Muscle of leg (tissue), 3 donors: ENCODE measurements at regions not wholly inside any gene's neighbourhood (a gene's known extent, or its start where the extent isn't known, plus 50 kb on each side); places are given as distances from the start of the nearest gene placed in this dataset.
"Not testable (repeated sequence)": the region's sequence is repeated elsewhere in the genome, so short reads cannot be mapped to it uniquely, and the experiment has no call there.

Experiments
- DNase-seq: peaks from one replicate; pipeline ENCODE4 v3.0.0; 2013
- H3K27ac ChIP-seq: one replicate; pipeline ENCODE4 v1.5.1; 2013; ENCODE audit warnings: mild to moderate bottlenecking, low read length, control low read depth
- H3K27me3 ChIP-seq: one replicate; pipeline ENCODE4 v1.6.1; 2013; ENCODE audit warnings: low read length; ENCODE audit not compliant: control insufficient read depth, insufficient read depth
- H3K36me3 ChIP-seq: one replicate; pipeline ENCODE4 v1.6.1; 2013; ENCODE audit warnings: low read length; ENCODE audit not compliant: control insufficient read depth, insufficient read depth
- H3K4me1 ChIP-seq: one replicate; pipeline ENCODE4 v1.6.1; 2013; ENCODE audit warnings: low read length; ENCODE audit not compliant: control insufficient read depth, insufficient read depth
- H3K4me3 ChIP-seq: one replicate; pipeline ENCODE4 v1.5.1; 2013; ENCODE audit warnings: low read length, control low read depth
- H3K9me3 ChIP-seq: replicated peaks from 2 replicates; pipeline ENCODE4 v1.6.1; 2013; ENCODE audit warnings: low read depth, low read length; ENCODE audit not compliant: control insufficient read depth
- WGBS: methylation state at CpG from one replicate; pipeline ENCODE4 v1.1.5; 2013; ENCODE audit warnings: missing lambda C conversion rate; ENCODE audit not compliant: insufficient coverage; 5-methylcytosine and 5-hydroxymethylcytosine counted together

GRCh38 chr19:28150129-28150528 is 1062.8 kb downstream of the UQCRFS1 start:
- no peak for DNase-seq
- Histone ChIP-seq H3K9me3 (no peaks in the 10 kb centered on the region), H3K27ac (no peak overlapping the region), H3K27me3 (no peaks in the 10 kb centered on the region), H3K4me1 (peaks cover 5% of the 10 kb centered on the region), H3K4me3 (no peak overlapping the region), H3K36me3 (no peaks in the 10 kb centered on the region)
- 85% methylated on average over 1 of the region's 5 CpGs for WGBS

GRCh38 chr19:28148554-28148953 is 1064.4 kb downstream of the UQCRFS1 start:
- H3K36me3 ChIP-seq: no peaks in the 10 kb centered on the region
- no peak for DNase-seq
- H3K27ac ChIP-seq: no peak overlapping the region
- no peaks in the 10 kb centered on the region for H3K27me3 ChIP-seq
- no peaks in the 10 kb centered on the region for H3K9me3 ChIP-seq
- H3K4me1 ChIP-seq: peaks cover 3% of the 10 kb centered on the region
- no peak overlapping the region for H3K4me3 ChIP-seq
- WGBS: 84% methylated on average over 3 of the region's 3 CpGs

- no peaks in the 10 kb centered on the region for H3K4me1 ChIP-seq
- no peak for DNase-seq
- no peaks in the 10 kb centered on the region for H3K9me3 ChIP-seq
- 83% methylated on average over 1 of the region's 1 CpG for WGBS
- no peak overlapping the region for H3K27ac ChIP-seq
- H3K4me3 ChIP-seq: no peak overlapping the region
- H3K36me3 ChIP-seq: no peaks in the 10 kb centered on the region
- no peaks in the 10 kb centered on the region for H3K27me3 ChIP-seq
These were observed 1070.7 kb downstream of the UQCRFS1 start for GRCh38 chr19:28142258-28142657.

- no CpG with 5 or more reads among the region's 4 CpGs for WGBS
- Histone ChIP-seq H3K4me3 (no peak overlapping the region), H3K36me3 (no peaks in the 10 kb centered on the region), H3K4me1 (no peaks in the 10 kb centered on the region), H3K27ac (no peak overlapping the region), H3K9me3 (no peaks in the 10 kb centered on the region), H3K27me3 (no peaks in the 10 kb centered on the region)
- no peak for DNase-seq
These were observed 1072.8 kb downstream of the UQCRFS1 start for GRCh38 chr19:28140201-28140600.

- H3K9me3 ChIP-seq: no peaks in the 10 kb centered on the region
- no peak overlapping the region for H3K27ac ChIP-seq
- H3K4me3 ChIP-seq: no peak overlapping the region
- DNase-seq: no peak
- H3K27me3 ChIP-seq: no peaks in the 10 kb centered on the region
- H3K36me3 ChIP-seq: no peaks in the 10 kb centered on the region
- no peaks in the 10 kb centered on the region for H3K4me1 ChIP-seq
- no CpG with 5 or more reads among the region's 4 CpGs for WGBS
These were observed 1075.2 kb downstream of the UQCRFS1 start for GRCh38 chr19:28137772-28138171.

- Histone ChIP-seq H3K9me3 (no peaks in the 10 kb centered on the region), H3K4me3 (no peak overlapping the region), H3K27me3 (no peaks in the 10 kb centered on the region), H3K36me3 (no peaks in the 10 kb centered on the region), H3K4me1 (no peaks in the 10 kb centered on the region), H3K27ac (no peak overlapping the region)
- no peak for DNase-seq
- WGBS: no CpG with 5 or more reads among the region's 2 CpGs
These were observed 1076.2 kb downstream of the UQCRFS1 start for GRCh38 chr19:28136796-28137195.

- Histone ChIP-seq H3K9me3 (no peaks in the 10 kb centered on the region), H3K4me1 (no peaks in the 10 kb centered on the region), H3K27ac (no peak overlapping the region)
These were observed 1077.1 kb downstream of the UQCRFS1 start for GRCh38 chr19:28135825-28136224.

GRCh38 chr19:28134311-28134710 is 1078.6 kb downstream of the UQCRFS1 start:
- no peak overlapping the region for H3K4me3 ChIP-seq
- DNase-seq: no peak
- H3K4me1 ChIP-seq: no peaks in the 10 kb centered on the region
- no peaks in the 10 kb centered on the region for H3K9me3 ChIP-seq
- 79% methylated on average over 3 of the region's 3 CpGs for WGBS
- no peak overlapping the region for H3K27ac ChIP-seq
- H3K36me3 ChIP-seq: no peaks in the 10 kb centered on the region
- H3K27me3 ChIP-seq: no peaks in the 10 kb centered on the region

More at GRCh38 chr19:28135825-28136224, 1077.1 kb downstream of the UQCRFS1 start:
- Histone ChIP-seq H3K27me3 (no peaks in the 10 kb centered on the region), H3K36me3 (no peaks in the 10 kb centered on the region), H3K4me3 (no peak overlapping the region)
- no peak for DNase-seq

- not testable (repeated sequence) for H3K27me3 ChIP-seq
- no CpG with 5 or more reads among the region's 8 CpGs for WGBS
These were observed 1082.1 kb downstream of the UQCRFS1 start for GRCh38 chr19:28130881-28131280.

GRCh38 chr19:28130066-28130511 is 1082.9 kb downstream of the UQCRFS1 start:
- no peak for DNase-seq
- no peaks in the 10 kb centered on the region for H3K9me3 ChIP-seq
- H3K36me3 ChIP-seq: no peaks in the 10 kb centered on the region
- no peaks in the 10 kb centered on the region for H3K4me1 ChIP-seq
- no peaks in the 10 kb centered on the region for H3K27me3 ChIP-seq
- no peak overlapping the region for H3K4me3 ChIP-seq
- WGBS: 0% methylated on average over 1 of the region's 4 CpGs
- H3K27ac ChIP-seq: no peak overlapping the region

More at GRCh38 chr19:28130881-28131280, 1082.1 kb downstream of the UQCRFS1 start:
- DNase-seq, H3K9me3 ChIP-seq, H3K4me1 ChIP-seq, H3K27ac ChIP-seq, H3K36me3 ChIP-seq, H3K4me3 ChIP-seq: not testable (repeated sequence)

- no CpG with 5 or more reads among the region's 4 CpGs for WGBS
These were observed 1084.6 kb downstream of the UQCRFS1 start for GRCh38 chr19:28128341-28128740.

More at GRCh38 chr19:28128341-28128740, 1084.6 kb downstream of the UQCRFS1 start:
- DNase-seq: no peak
- H3K9me3 ChIP-seq: no peaks in the 10 kb centered on the region
- no peak overlapping the region for H3K4me3 ChIP-seq
- H3K27ac ChIP-seq: no peak overlapping the region
- H3K4me1 ChIP-seq: no peaks in the 10 kb centered on the region
- no peaks in the 10 kb centered on the region for H3K36me3 ChIP-seq
- H3K27me3 ChIP-seq: no peaks in the 10 kb centered on the region
